ENCODE measurements at regions not wholly inside any gene's neighbourhood (a gene's known extent, or its start where the extent isn't known, plus 50 kb on each side); places are given as distances from the start of the nearest gene placed in this dataset.
"Not testable (repeated sequence)": the region's sequence is repeated elsewhere in the genome, so short reads cannot be mapped to it uniquely, and the experiment has no call there.

DNA sequence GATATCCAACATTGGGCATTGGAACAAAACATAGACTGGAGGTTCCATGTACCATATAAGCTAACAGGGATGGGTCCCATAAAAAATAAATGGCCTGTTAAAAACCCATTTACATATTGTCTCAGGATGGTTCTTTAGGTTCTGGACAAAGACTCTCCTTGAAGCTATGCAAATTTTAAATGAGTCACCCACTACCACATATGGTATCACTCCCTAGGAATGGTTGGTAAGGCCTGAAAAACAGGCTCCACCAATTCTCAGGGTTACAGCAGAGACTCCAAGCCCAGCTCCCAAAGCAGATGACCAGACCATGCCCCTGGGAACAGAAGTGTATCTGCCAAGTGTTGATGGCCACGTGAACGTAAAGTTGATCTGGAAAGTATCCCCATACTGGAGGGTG, 190.7 kb upstream of the SPHKAP start:
- TF ChIP-seq, protein P1, sequence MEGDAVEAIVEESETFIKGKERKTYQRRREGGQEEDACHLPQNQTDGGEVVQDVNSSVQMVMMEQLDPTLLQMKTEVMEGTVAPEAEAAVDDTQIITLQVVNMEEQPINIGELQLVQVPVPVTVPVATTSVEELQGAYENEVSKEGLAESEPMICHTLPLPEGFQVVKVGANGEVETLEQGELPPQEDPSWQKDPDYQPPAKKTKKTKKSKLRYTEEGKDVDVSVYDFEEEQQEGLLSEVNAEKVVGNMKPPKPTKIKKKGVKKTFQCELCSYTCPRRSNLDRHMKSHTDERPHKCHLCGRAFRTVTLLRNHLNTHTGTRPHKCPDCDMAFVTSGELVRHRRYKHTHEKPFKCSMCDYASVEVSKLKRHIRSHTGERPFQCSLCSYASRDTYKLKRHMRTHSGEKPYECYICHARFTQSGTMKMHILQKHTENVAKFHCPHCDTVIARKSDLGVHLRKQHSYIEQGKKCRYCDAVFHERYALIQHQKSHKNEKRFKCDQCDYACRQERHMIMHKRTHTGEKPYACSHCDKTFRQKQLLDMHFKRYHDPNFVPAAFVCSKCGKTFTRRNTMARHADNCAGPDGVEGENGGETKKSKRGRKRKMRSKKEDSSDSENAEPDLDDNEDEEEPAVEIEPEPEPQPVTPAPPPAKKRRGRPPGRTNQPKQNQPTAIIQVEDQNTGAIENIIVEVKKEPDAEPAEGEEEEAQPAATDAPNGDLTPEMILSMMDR (IDR thresholded peaks at IDR 0.05; ENCODE audit: insufficient read depth, low read length, poor library complexity, severe bottlenecking) = no peak
- Histone ChIP-seq H3K27me3 (ENCODE audit: control insufficient read depth, insufficient read depth, low read length) (no peaks in the 10 kb centered on the region), H3K36me3 (ENCODE audit: control insufficient read depth, insufficient read depth, low read length) (no peaks in the 10 kb centered on the region), H3K4me3 (ENCODE audit: low read depth, low read length) (no peak overlapping the region)
- no peak for DNase-seq (ENCODE audit: low read depth)

DNA sequence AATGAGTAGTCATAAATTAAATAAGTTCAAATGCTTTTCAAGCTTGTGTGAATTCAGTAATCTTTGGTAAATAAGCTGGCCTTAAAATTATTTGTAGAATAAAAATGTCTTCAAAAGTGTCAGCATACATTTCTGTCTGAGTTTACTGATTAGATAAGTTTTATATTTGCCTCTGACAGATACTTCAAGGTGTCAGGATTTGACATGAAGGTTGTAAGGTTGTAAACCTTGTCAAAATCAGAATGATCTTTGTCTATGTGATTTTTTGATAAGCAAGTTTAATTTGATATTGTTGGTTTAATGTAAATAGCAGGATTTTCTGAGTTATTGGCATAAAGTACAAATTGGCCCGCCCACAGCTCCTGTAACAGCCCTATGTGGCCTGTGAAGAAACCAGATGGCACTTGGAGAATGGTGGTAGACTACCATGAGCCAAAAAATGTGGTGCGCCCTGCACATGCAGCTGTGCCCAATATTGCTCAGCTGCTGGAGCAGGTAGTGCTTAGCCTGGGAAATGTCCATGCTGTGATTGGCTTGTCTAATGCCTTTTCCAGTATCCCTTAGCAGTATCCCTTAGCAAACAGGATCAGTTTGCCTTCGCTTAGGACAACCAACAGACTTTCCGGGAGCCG, 188.0 kb upstream of the SPHKAP start:
- Histone ChIP-seq H3K27me3 (ENCODE audit: control insufficient read depth, insufficient read depth, low read length) (no peaks in the 10 kb centered on the region), H3K4me3 (ENCODE audit: low read depth, low read length) (no peak overlapping the region)
- TF ChIP-seq, protein P1 (IDR thresholded peaks at IDR 0.05; ENCODE audit: insufficient read depth, low read length, poor library complexity, severe bottlenecking) = no peak

DNA sequence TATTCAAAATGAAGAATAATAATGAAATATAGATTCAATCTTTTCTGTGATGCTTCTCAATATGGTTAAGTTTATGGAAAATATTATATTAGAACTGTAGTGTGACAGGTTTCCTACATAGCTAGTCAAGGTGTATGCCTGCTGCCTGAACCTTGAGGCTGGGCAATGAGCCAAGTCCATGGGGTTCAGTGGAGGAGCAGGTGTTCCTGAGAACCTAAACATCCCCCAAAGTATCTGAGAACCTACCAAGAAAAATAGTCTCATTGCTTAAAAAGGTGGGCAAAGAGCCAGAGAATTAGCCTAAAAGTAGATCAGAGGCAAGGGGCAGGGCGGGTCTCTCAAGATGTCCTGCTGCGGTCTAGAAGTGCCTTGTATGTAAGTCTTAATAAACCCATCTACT, 185.9 kb upstream of the SPHKAP start:
- Histone ChIP-seq H3K4me3 (ENCODE audit: low read depth, low read length) (no peak overlapping the region), H3K36me3 (ENCODE audit: control insufficient read depth, insufficient read depth, low read length) (no peaks in the 10 kb centered on the region), H3K27me3 (ENCODE audit: control insufficient read depth, insufficient read depth, low read length) (no peaks in the 10 kb centered on the region)
- TF ChIP-seq, protein P1 (IDR thresholded peaks at IDR 0.05; ENCODE audit: insufficient read depth, low read length, poor library complexity, severe bottlenecking) = no peak
- DNase-seq (ENCODE audit: low read depth) = no peak

More for the DNA sequence above, 188.0 kb upstream of the SPHKAP start:
- DNase-seq (ENCODE audit: low read depth) = no peak
- H3K36me3 ChIP-seq (ENCODE audit: control insufficient read depth, insufficient read depth, low read length) = no peaks in the 10 kb centered on the region

DNA sequence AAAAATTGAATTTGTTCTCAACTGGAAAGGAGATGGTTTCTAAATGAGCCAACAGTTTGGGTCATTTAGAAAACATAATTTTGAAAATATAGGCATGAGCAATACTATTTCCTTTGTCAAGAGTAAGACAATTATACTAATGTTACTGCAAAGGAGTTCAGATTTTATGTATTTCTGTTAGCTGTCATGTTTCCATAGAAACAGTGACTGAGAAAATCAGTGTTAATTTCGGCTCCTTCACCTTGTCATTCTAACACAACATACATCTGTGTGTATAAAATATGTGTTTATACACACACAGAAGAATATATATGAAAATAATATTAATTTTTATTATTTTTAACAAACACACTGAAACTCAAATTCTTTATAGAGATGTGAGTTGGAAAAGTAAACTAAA, 178.0 kb upstream of the SPHKAP start:
- H3K36me3 ChIP-seq (ENCODE audit: control insufficient read depth, insufficient read depth, low read length) = no peaks in the 10 kb centered on the region
- DNase-seq (ENCODE audit: low read depth) = no peak
- no peak overlapping the region for H3K4me3 ChIP-seq (ENCODE audit: low read depth, low read length)
- TF ChIP-seq, protein P1 (IDR thresholded peaks at IDR 0.05; ENCODE audit: insufficient read depth, low read length, poor library complexity, severe bottlenecking) = no peak
- H3K27me3 ChIP-seq (ENCODE audit: control insufficient read depth, insufficient read depth, low read length) = no peaks in the 10 kb centered on the region

DNA sequence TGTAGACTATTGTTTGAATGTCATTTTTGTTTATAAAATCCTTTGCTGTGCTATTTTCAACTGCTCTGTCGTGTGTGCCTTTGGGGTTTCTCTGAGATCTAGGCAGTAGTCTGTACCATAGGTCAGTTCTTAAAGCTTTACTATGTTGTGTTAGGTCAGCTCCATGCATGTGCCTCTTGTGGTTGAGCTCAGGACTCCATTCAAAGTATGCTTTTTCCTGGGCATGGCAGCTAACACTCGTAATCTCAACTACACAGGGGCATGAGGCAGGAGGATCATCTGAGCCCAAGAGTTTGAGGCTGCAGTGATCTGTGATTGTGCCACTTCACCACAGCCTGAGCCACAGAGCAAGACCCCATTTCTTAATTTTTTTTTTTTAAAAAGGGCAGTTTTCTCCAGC, 174.4 kb upstream of the SPHKAP start:
- TF ChIP-seq, protein P1 (IDR thresholded peaks at IDR 0.05; ENCODE audit: insufficient read depth, low read length, poor library complexity, severe bottlenecking) = no peak
- Histone ChIP-seq H3K27me3 (ENCODE audit: control insufficient read depth, insufficient read depth, low read length) (no peaks in the 10 kb centered on the region), H3K4me3 (ENCODE audit: low read depth, low read length) (no peak overlapping the region), H3K36me3 (ENCODE audit: control insufficient read depth, insufficient read depth, low read length) (no peaks in the 10 kb centered on the region)
- DNase-seq (ENCODE audit: low read depth) = no peak

DNA sequence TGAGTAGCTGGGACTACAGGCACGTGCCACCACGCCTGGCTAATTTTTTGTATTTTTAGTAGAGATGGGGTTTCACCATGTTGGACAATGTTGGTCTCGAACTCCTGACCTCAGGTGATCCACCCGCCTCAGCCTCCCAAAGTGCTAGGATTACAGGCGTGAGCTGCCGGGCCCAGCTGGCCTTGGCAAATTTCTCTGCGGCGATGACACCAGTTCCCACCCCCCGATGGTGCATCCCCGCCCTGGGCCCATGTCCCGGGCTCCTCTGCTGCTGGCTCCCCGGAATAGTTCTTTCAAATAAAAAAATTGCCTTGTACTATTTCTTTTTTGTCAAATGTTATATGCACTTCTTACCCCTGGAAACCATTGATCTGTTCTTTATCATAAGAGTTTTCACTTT, 171.5 kb upstream of the SPHKAP start:
- not testable (repeated sequence) for H3K36me3 ChIP-seq (ENCODE audit: control insufficient read depth, insufficient read depth, low read length); H3K4me3 ChIP-seq (ENCODE audit: low read depth, low read length); DNase-seq (ENCODE audit: low read depth); H3K27me3 ChIP-seq (ENCODE audit: control insufficient read depth, insufficient read depth, low read length)
